ENCODE measurements at regions not wholly inside any gene's neighbourhood (a gene's known extent, or its start where the extent isn't known, plus 50 kb on each side); places are given as distances from the start of the nearest gene placed in this dataset.

- Histone ChIP-seq H3K27ac (no peak overlapping the region), H3K27me3 (no peaks in the 10 kb centered on the region), H3K9me3 (no peaks in the 10 kb centered on the region), H3K4me3 (no peak overlapping the region), H3K4me1 (no peaks in the 10 kb centered on the region), H3K36me3 (no peaks in the 10 kb centered on the region)
- DNase-seq (no peak), ATAC-seq (no peak)
- in situ Hi-C loops (cut with MboI; ENCODE audit: low sequenced_read_pairs in 4 of 4): no loop called here
- intact Hi-C loops (cut with DNase I; ENCODE audit: low total_unique reads): no loop called here
- TF ChIP-seq POLR2A (IDR thresholded peaks at IDR 0.05): no peak
- TF ChIP-seq, protein P1, sequence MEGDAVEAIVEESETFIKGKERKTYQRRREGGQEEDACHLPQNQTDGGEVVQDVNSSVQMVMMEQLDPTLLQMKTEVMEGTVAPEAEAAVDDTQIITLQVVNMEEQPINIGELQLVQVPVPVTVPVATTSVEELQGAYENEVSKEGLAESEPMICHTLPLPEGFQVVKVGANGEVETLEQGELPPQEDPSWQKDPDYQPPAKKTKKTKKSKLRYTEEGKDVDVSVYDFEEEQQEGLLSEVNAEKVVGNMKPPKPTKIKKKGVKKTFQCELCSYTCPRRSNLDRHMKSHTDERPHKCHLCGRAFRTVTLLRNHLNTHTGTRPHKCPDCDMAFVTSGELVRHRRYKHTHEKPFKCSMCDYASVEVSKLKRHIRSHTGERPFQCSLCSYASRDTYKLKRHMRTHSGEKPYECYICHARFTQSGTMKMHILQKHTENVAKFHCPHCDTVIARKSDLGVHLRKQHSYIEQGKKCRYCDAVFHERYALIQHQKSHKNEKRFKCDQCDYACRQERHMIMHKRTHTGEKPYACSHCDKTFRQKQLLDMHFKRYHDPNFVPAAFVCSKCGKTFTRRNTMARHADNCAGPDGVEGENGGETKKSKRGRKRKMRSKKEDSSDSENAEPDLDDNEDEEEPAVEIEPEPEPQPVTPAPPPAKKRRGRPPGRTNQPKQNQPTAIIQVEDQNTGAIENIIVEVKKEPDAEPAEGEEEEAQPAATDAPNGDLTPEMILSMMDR (IDR thresholded peaks at IDR 0.05 in 4 of 5, conservative IDR thresholded peaks at IDR 0.05 in 1 of 5): no peak
These were observed 383.7 kb upstream of the CFAP20DC start for GRCh38 chr3:59433546-59433945.

DNA sequence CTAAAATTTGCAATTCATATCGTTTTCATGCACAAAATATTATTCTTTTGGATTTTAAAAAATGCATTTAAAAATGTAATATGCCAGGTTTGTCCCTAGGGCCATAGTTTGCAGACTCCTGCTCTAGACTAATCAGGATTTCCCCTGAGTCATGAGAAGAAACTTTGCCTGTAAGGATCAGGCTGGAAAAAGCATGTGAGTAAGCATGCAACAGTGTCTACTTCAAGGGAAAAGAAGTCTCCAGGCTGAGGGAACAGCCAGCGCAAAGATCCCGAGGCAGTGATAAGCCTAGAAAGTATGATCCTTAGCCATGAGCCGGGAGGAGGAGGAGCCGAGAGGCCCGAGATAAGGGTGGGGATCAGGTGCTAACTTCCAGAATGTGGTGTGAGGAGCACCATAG is 382.8 kb upstream of the CFAP20DC start:
- in situ Hi-C loops (cut with MboI; ENCODE audit: low sequenced_read_pairs in 4 of 4) (no loop called here), intact Hi-C loops (cut with DNase I; ENCODE audit: low total_unique reads) (no loop called here)
- Histone ChIP-seq H3K27me3 (no peaks in the 10 kb centered on the region), H3K36me3 (no peaks in the 10 kb centered on the region), H3K4me1 (no peaks in the 10 kb centered on the region), H3K27ac (no peak overlapping the region), H3K4me3 (no peak overlapping the region), H3K9me3 (no peaks in the 10 kb centered on the region)
- ATAC-seq (no peak), DNase-seq (no peak)
- TF ChIP-seq POLR2A (IDR thresholded peaks at IDR 0.05): no peak
- TF ChIP-seq, protein P1 (IDR thresholded peaks at IDR 0.05 in 4 of 5, conservative IDR thresholded peaks at IDR 0.05 in 1 of 5): no peak

GRCh38 chr3:59430341-59430740 is 380.5 kb upstream of the CFAP20DC start:
- no peaks in the 10 kb centered on the region for H3K9me3 ChIP-seq
- TF ChIP-seq POLR2A (IDR thresholded peaks at IDR 0.05): no peak
- TF ChIP-seq, protein P1 (IDR thresholded peaks at IDR 0.05 in 4 of 5, conservative IDR thresholded peaks at IDR 0.05 in 1 of 5): no peak
- intact Hi-C loops (cut with DNase I; ENCODE audit: low total_unique reads): no loop called here
- ATAC-seq: no peak
- H3K36me3 ChIP-seq: no peaks in the 10 kb centered on the region
- H3K4me3 ChIP-seq: no peak overlapping the region
- H3K4me1 ChIP-seq: no peaks in the 10 kb centered on the region
- H3K27me3 ChIP-seq: no peaks in the 10 kb centered on the region
- no peak for DNase-seq
- no peak overlapping the region for H3K27ac ChIP-seq
- in situ Hi-C loops (cut with MboI; ENCODE audit: low sequenced_read_pairs in 4 of 4): no loop called here

GRCh38 chr3:59429198-59429597 is 379.4 kb upstream of the CFAP20DC start:
- Histone ChIP-seq H3K27me3 (no peaks in the 10 kb centered on the region), H3K4me3 (no peak overlapping the region), H3K9me3 (no peaks in the 10 kb centered on the region), H3K4me1 (no peaks in the 10 kb centered on the region), H3K36me3 (no peaks in the 10 kb centered on the region), H3K27ac (no peak overlapping the region)
- in situ Hi-C loops (cut with MboI; ENCODE audit: low sequenced_read_pairs in 4 of 4): no loop called here
- ATAC-seq (no peak), DNase-seq (no peak)
- TF ChIP-seq, protein P1 (IDR thresholded peaks at IDR 0.05 in 4 of 5, conservative IDR thresholded peaks at IDR 0.05 in 1 of 5): no peak
- TF ChIP-seq POLR2A (IDR thresholded peaks at IDR 0.05): no peak
- intact Hi-C loops (cut with DNase I; ENCODE audit: low total_unique reads): no loop called here

GRCh38 chr3:59426821-59427565 is 377.2 kb upstream of the CFAP20DC start:
- no peak for DNase-seq
- Histone ChIP-seq H3K27ac (no peak overlapping the region), H3K27me3 (no peaks in the 10 kb centered on the region), H3K4me3 (no peak overlapping the region), H3K4me1 (no peaks in the 10 kb centered on the region), H3K9me3 (no peaks in the 10 kb centered on the region), H3K36me3 (no peaks in the 10 kb centered on the region)
- no peak for ATAC-seq
- TF ChIP-seq, protein P1 (IDR thresholded peaks at IDR 0.05 in 4 of 5, conservative IDR thresholded peaks at IDR 0.05 in 1 of 5): no peak
- TF ChIP-seq POLR2A (IDR thresholded peaks at IDR 0.05): no peak
- intact Hi-C loops (cut with DNase I; ENCODE audit: low total_unique reads): no loop called here
- in situ Hi-C loops (cut with MboI; ENCODE audit: low sequenced_read_pairs in 4 of 4): no loop called here

Measured in gastrocnemius medialis (tissue), 4 donors.